ENCODE measurements at regions not wholly inside any gene's neighbourhood (a gene's known extent, or its start where the extent isn't known, plus 50 kb on each side); places are given as distances from the start of the nearest gene placed in this dataset.

- intact Hi-C loops (cut with micrococcal nuclease; ENCODE audit: unreplicated experiment), result no loop called here
- BruUV-seq (replicated peaks), result no TSS peak
- CTCF ChIA-PET, result no interaction called here
Observed at GRCh38 chr4:12499693-12500092, 984.4 kb downstream of the RAB28 start.

DNA sequence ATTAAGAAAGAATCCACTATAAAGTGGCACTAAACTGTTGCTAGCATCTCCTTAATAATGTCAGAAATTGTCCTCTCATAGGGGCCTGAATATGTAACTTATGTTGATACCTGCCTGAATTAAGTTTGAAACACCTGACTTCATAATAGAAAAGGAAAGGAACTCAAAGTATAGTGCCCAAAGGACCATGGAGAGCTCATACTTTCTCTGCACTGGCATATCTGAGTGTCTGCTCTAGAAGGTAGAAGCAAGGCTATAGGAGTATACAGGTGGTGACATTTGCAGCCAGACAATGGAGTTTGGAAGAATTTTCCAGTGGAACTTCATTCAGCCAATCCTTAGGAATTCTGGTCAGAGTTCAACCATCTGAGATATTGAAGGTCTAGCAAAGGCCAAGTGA lies 988.9 kb downstream of the RAB28 start:
- intact Hi-C loops (cut with micrococcal nuclease; ENCODE audit: unreplicated experiment), result no loop called here
- H3K4me1 ChIP-seq (ENCODE audit: insufficient read depth, low read length, poor library complexity, severe bottlenecking), result no peaks in the 10 kb centered on the region
- no peak for TF ChIP-seq EZH2 (IDR thresholded peaks at IDR 0.05; ENCODE audit: borderline replicate concordance, low read depth, low read length, poor library complexity, severe bottlenecking)
- TF ChIP-seq, protein P1, sequence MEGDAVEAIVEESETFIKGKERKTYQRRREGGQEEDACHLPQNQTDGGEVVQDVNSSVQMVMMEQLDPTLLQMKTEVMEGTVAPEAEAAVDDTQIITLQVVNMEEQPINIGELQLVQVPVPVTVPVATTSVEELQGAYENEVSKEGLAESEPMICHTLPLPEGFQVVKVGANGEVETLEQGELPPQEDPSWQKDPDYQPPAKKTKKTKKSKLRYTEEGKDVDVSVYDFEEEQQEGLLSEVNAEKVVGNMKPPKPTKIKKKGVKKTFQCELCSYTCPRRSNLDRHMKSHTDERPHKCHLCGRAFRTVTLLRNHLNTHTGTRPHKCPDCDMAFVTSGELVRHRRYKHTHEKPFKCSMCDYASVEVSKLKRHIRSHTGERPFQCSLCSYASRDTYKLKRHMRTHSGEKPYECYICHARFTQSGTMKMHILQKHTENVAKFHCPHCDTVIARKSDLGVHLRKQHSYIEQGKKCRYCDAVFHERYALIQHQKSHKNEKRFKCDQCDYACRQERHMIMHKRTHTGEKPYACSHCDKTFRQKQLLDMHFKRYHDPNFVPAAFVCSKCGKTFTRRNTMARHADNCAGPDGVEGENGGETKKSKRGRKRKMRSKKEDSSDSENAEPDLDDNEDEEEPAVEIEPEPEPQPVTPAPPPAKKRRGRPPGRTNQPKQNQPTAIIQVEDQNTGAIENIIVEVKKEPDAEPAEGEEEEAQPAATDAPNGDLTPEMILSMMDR (conservative IDR thresholded peaks at IDR 0.05; ENCODE audit: low read depth, low read length), result no peak
- no peaks in the 10 kb centered on the region for H3K36me3 ChIP-seq (ENCODE audit: insufficient read depth, low read length, poor library complexity, severe bottlenecking)
- DNase-seq (ENCODE audit: low spot score), result no peak
- peaks cover 25% of the 10 kb centered on the region for H3K9me3 ChIP-seq (ENCODE audit: low read depth, low read length, poor library complexity, severe bottlenecking)
- ChIA-PET POLR2A (ENCODE audit: low non-redundant PET) (no interaction called here), CTCF (no interaction called here)
- H3K4me3 ChIP-seq (ENCODE audit: low read depth, low read length, poor library complexity, severe bottlenecking), result no peak overlapping the region
- no TSS peak for BruUV-seq (replicated peaks)
- H3K27ac ChIP-seq (ENCODE audit: low read depth, low read length, poor library complexity, severe bottlenecking), result no peak overlapping the region
- H3K27me3 ChIP-seq (replicated peaks; ENCODE audit: insufficient read depth, low read depth, low read length, poor library complexity), result no peaks in the 10 kb centered on the region

More at GRCh38 chr4:12499693-12500092, 984.4 kb downstream of the RAB28 start:
- TF ChIP-seq EZH2 (IDR thresholded peaks at IDR 0.05; ENCODE audit: borderline replicate concordance, low read depth, low read length, poor library complexity, severe bottlenecking), result no peak
- TF ChIP-seq, protein P1 (conservative IDR thresholded peaks at IDR 0.05; ENCODE audit: low read depth, low read length), result no peak
- H3K9me3 ChIP-seq (ENCODE audit: low read depth, low read length, poor library complexity, severe bottlenecking), result peaks cover 33% of the 10 kb centered on the region
- H3K27me3 ChIP-seq (replicated peaks; ENCODE audit: insufficient read depth, low read depth, low read length, poor library complexity), result no peaks in the 10 kb centered on the region
- H3K36me3 ChIP-seq (ENCODE audit: insufficient read depth, low read length, poor library complexity, severe bottlenecking), result no peaks in the 10 kb centered on the region
- DNase-seq (ENCODE audit: low spot score), result no peak
- no peaks in the 10 kb centered on the region for H3K4me1 ChIP-seq (ENCODE audit: insufficient read depth, low read length, poor library complexity, severe bottlenecking)
- no peak overlapping the region for H3K4me3 ChIP-seq (ENCODE audit: low read depth, low read length, poor library complexity, severe bottlenecking)
- POLR2A ChIA-PET (ENCODE audit: low non-redundant PET), result no interaction called here
- no peak overlapping the region for H3K27ac ChIP-seq (ENCODE audit: low read depth, low read length, poor library complexity, severe bottlenecking)

- ChIA-PET CTCF (no interaction called here), POLR2A (ENCODE audit: low non-redundant PET) (no interaction called here)
- Histone ChIP-seq H3K36me3 (ENCODE audit: insufficient read depth, low read length, poor library complexity, severe bottlenecking) (no peaks in the 10 kb centered on the region), H3K9me3 (ENCODE audit: low read depth, low read length, poor library complexity, severe bottlenecking) (peaks cover 12% of the 10 kb centered on the region), H3K4me3 (ENCODE audit: low read depth, low read length, poor library complexity, severe bottlenecking) (no peak overlapping the region), H3K27me3 (replicated peaks; ENCODE audit: insufficient read depth, low read depth, low read length, poor library complexity) (no peaks in the 10 kb centered on the region), H3K4me1 (ENCODE audit: insufficient read depth, low read length, poor library complexity, severe bottlenecking) (no peaks in the 10 kb centered on the region), H3K27ac (ENCODE audit: low read depth, low read length, poor library complexity, severe bottlenecking) (no peak overlapping the region)
- BruUV-seq (replicated peaks), result no TSS peak
- no peak for DNase-seq (ENCODE audit: low spot score)
- intact Hi-C loops (cut with micrococcal nuclease; ENCODE audit: unreplicated experiment), result no loop called here
- TF ChIP-seq, protein P1 (conservative IDR thresholded peaks at IDR 0.05; ENCODE audit: low read depth, low read length), result no peak
- no peak for TF ChIP-seq EZH2 (IDR thresholded peaks at IDR 0.05; ENCODE audit: borderline replicate concordance, low read depth, low read length, poor library complexity, severe bottlenecking)
Observed at GRCh38 chr4:12492730-12493393, 991.3 kb downstream of the RAB28 start.

Measured in A673 (cell line).